AG08396 (cell line): ENCODE measurements at regions not wholly inside any gene's neighbourhood (a gene's known extent, or its start where the extent isn't known, plus 50 kb on each side); places are given as distances from the start of the nearest gene placed in this dataset.
"Not testable (repeated sequence)": the region's sequence is repeated elsewhere in the genome, so short reads cannot be mapped to it uniquely, and the experiment has no call there.

ENCODE experiments used
- DNase-seq: peaks from one replicate; pipeline ENCODE4 v3.0.0; 2012; ENCODE audit warnings: low spot score, mixed read lengths

- DNase-seq, result not testable (repeated sequence)
Measured at GRCh38 chr1:234794452-234794851, 184.5 kb upstream of the IRF2BP2 start.

- not testable (repeated sequence) for DNase-seq
Measured at GRCh38 chr1:234793924-234794323, 183.9 kb upstream of the IRF2BP2 start.

GRCh38 chr1:234792221-234792864, 182.4 kb upstream of the IRF2BP2 start:
- DNase-seq, result not testable (repeated sequence)

- not testable (repeated sequence) for DNase-seq
Measured at GRCh38 chr1:234791615-234792014, 181.6 kb upstream of the IRF2BP2 start.

GRCh38 chr1:234790333-234790732, 180.4 kb upstream of the IRF2BP2 start:
- DNase-seq, result not testable (repeated sequence)

DNA sequence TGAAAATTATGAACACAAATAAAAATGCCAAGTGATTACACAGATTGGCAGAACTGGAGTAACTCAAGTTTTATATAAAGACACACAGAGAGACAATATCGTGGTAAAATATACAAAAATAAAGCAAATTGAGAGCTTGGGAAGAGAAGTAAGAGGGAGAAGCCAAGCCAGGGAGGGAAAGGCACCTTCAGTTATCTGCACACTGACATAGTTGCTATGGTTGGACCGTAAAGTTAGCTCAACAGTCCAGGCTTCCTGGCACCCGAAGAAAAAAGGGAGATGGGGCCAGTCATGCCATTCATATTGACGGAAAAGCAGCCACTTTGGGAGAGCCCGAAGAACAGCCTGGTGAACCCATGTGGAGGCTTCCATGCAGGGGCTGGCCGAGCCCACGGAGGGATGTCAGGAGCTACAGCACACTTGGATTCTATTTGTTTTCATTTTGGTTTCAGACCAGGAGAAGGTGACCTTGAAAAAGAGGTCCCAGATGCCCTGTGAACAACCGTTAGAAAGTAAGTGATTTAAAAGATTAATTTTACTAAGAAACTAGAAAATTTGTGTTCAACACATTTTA, 177.1 kb upstream of the IRF2BP2 start:
- DNase-seq, result not testable (repeated sequence)

GRCh38 chr1:234785922-234786321, 175.9 kb upstream of the IRF2BP2 start:
- DNase-seq, result not testable (repeated sequence)

DNA sequence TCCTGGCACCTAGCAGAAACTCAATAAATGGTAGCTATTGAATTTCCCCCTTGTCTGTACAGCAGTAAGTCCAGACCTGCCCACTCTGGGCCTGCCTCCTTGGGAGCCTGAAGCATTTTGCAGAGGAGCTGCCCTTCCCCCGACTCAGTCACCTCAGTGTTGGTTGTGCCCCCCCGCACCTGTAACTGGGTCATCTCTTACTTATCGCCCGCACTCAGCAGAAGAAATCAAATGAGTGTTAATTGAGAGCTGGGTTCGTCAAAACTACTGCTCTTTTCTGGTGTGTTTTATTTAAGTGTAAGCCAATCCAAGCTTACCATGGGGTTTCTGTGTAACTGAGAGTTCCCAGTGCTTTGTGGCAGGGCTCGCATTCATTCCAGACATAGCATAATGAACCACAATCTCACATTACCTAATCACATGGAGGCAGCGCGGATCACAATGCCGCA, 175.5 kb upstream of the IRF2BP2 start:
- DNase-seq, result not testable (repeated sequence)

GRCh38 chr1:234784108-234784507, 174.1 kb upstream of the IRF2BP2 start:
- not testable (repeated sequence) for DNase-seq

- peak; percentile 22 for DNase-seq
Measured at GRCh38 chr1:234782791-234783190, 172.8 kb upstream of the IRF2BP2 start.

DNA sequence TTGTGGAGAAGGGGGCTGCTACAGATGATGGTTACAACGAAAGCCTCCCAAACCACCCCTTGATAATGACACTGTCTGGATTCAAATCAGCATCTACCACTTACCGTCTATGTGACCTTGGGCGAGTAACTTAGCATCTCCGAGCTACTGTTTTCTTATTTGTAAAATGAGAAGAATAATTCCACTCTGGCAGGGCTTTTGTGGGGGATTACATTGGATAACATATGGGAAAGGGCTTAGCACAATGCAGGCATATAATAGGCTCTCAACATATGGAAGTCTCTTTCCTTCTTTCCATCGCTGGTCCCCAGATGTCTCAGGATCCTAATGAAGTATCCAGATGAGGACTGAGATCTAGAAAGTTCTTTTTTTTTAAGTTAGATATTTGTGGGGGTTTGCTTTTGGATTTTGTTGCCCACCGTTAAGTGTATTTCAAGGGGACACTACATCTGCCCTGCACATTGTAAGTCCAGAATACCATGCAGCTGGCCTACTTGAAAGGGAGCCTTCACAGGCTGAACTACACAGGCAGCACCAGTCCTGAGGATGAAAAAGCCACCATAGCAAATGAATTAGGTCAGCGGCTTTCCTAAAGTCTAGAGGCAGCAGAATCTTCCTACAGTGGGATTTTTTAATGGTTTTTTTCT, 172.2 kb upstream of the IRF2BP2 start:
- DNase-seq, result peak; percentile 16

- DNase-seq, result no peak
Measured at GRCh38 chr1:234781241-234782065, 171.5 kb upstream of the IRF2BP2 start.

GRCh38 chr1:234780531-234781162, 170.7 kb upstream of the IRF2BP2 start:
- DNase-seq, result peak; percentile 19

- DNase-seq, result no peak
Measured at GRCh38 chr1:234780112-234780511, 170.1 kb upstream of the IRF2BP2 start.

GRCh38 chr1:234779600-234779999, 169.6 kb upstream of the IRF2BP2 start:
- DNase-seq, result not testable (repeated sequence)

DNA sequence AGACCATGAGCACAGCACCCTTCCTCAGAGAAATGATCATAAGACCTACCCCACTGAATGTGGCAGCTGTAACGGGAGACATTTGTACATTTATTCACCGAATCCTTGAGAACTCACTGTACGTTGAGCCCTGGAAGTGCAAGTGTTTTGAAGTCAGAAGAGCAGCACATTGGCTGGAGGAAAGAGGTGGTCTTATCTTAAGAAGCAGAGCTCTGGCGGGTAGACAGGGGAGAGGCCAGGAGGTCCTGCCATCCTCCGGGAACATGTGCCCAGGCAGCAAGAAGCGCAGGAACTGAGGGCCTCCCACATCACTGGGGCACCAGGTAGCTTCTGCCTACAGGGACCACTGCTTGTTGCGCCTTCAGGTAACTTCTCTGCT, 169.2 kb upstream of the IRF2BP2 start:
- no peak for DNase-seq

DNA sequence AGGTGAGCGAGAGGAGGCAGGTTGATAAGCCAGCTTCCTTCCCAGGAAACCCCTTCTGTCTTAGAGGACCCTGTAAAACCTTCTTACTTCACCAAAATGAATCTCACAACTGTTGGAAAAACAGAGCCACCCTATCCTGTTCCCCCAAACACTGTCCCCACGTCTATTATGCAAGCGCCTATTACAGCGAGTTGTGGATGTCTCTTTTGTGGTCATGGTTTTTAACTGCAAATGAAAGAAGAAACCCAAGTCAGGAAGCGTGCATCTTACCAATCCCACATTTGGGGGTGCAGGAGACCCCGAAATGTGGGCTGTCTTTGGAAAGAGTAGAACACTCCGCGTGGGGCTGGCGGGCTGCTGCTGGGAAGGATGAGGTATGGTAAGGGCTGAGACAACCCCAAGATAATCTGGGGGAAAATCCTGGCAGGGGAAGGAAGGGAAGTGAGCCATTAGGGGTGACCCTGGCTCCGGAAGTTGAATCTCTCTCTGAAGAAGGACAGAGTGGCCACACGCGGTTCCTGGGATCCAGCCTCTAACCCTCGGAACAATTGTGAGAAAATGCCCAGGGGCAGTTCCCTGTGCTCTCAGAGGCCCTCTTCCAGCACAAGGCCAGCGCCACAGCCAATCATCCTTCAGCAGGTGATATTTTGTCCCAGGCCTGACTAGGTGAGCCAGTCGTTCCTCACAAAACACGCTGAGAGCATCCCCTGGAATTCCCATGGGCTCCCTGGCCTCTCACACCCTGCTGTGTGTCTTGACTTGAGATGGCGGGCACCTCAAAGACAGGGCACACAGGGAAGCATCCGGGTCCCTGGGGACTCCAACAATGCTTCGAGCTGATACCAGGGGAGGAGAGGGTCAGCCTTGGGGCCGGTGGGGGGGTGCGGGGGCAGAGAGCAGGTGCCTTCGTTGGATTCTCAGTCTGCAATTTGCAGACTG, 168.5 kb upstream of the IRF2BP2 start:
- no peak for DNase-seq

GRCh38 chr1:234777856-234778220, 167.9 kb upstream of the IRF2BP2 start:
- no peak for DNase-seq

GRCh38 chr1:234776876-234777855, 167.2 kb upstream of the IRF2BP2 start:
- DNase-seq, result no peak
